OCI-LY7 (cell line): ENCODE measurements at regions not wholly inside any gene's neighbourhood (a gene's known extent, or its start where the extent isn't known, plus 50 kb on each side); places are given as distances from the start of the nearest gene placed in this dataset.

Source experiments
- BruUV-seq: library from RNA; stranded (reverse); fragments of 400-500 nt; replicated peaks from 2 replicates; lab custom pipeline; 2021; lab: Mats Ljungman, UMichigan
- CTCF ChIA-PET: fragments of 300-600 bp; sonication (Branson Sonifier 250); formaldehyde crosslinking; loops from one replicate; lab custom pipeline; 2022; ENCODE audit warnings: antibody characterized with exemption; ENCODE audit not compliant: unreplicated experiment; lab: Charles Lee
- POLR2A ChIA-PET: fragments of 300-600 bp; sonication (Branson Sonifier 250); formaldehyde crosslinking; loops from one replicate; lab custom pipeline; 2022; ENCODE audit warnings: antibody characterized with exemption; lab: Charles Lee
- DNase-seq: peaks from one replicate; pipeline ENCODE4 v3.0.0-alpha.2; 2015; ENCODE audit warnings: low spot score
- H2AFZ ChIP-seq: fragments of 200-600 bp; sonication (generic), shearing (Covaris generic); 2 replicates; pipeline ENCODE4 v1.6.1; 2014; ENCODE audit warnings: mild to moderate bottlenecking, antibody characterized with exemption, low read length, moderate library complexity
- H3K27ac ChIP-seq: fragments of 200-600 bp; sonication (generic); 2 replicates; pipeline ENCODE4 v1.5.1; 2014; ENCODE audit warnings: mixed run types, low read depth, mild to moderate bottlenecking, moderate library complexity, low read length, inconsistent platforms; ENCODE audit not compliant: poor library complexity, severe bottlenecking
- H3K36me3 ChIP-seq: fragments of 200-600 bp; sonication (generic); 2 replicates; pipeline ENCODE4 v1.6.1; 2014; ENCODE audit warnings: mild to moderate bottlenecking, antibody characterized with exemption, low read length, moderate library complexity, mixed read lengths; ENCODE audit not compliant: insufficient read depth
- H3K4me1 ChIP-seq: fragments of 200-600 bp; sonication (generic); 2 replicates; pipeline ENCODE4 v1.5.1; 2014; ENCODE audit warnings: mild to moderate bottlenecking, low read length; ENCODE audit not compliant: insufficient read depth, poor library complexity, severe bottlenecking
- H3K4me2 ChIP-seq: fragments of 200-600 bp; sonication (generic); 2 replicates; pipeline ENCODE4 v1.6.1; 2014; ENCODE audit warnings: mild to moderate bottlenecking, low read length
- H3K4me3 ChIP-seq: fragments of 200-600 bp; sonication (generic); 2 replicates; pipeline ENCODE4 v1.5.1; 2014; ENCODE audit warnings: mild to moderate bottlenecking, low read depth, low read length; ENCODE audit not compliant: poor library complexity, severe bottlenecking
- H3K79me2 ChIP-seq: fragments of 200-600 bp; sonication (generic); 2 replicates; pipeline ENCODE4 v1.6.1; 2016; ENCODE audit warnings: low read depth, mild to moderate bottlenecking, low read length, moderate library complexity, mixed read lengths; ENCODE audit not compliant: insufficient read depth
- H3K9me2 ChIP-seq: fragments of 200-600 bp; sonication (generic); 2 replicates; pipeline ENCODE4 v1.6.1; 2016; ENCODE audit warnings: mild to moderate bottlenecking, low read length, mixed read lengths; ENCODE audit not compliant: insufficient read depth
- H3K9me3 ChIP-seq: fragments of 200-600 bp; sonication (generic); 2 replicates; pipeline ENCODE4 v1.6.1; 2014; ENCODE audit warnings: mild to moderate bottlenecking, mixed run types, low read length, mixed read lengths
- H4K20me1 ChIP-seq: fragments of 200-600 bp; sonication (generic); 2 replicates; pipeline ENCODE4 v1.6.1; 2014; ENCODE audit warnings: mild to moderate bottlenecking, antibody characterized with exemption, low read length, moderate library complexity, mixed read lengths; ENCODE audit not compliant: insufficient read depth
- CTCF ChIP-seq: fragments of 200-600 bp; sonication (generic); conservative IDR thresholded peaks from 2 replicates; pipeline ENCODE4 v1.5.1; 2014; ENCODE audit warnings: mild to moderate bottlenecking, antibody characterized with exemption, low read length, moderate library complexity, mixed read lengths
- EZH2phosphoT487 ChIP-seq: fragments of 200-600 bp; sonication (generic); IDR thresholded peaks from 2 replicates; pipeline ENCODE4 v1.6.1; 2018; ENCODE audit warnings: low read depth, borderline replicate concordance, mild to moderate bottlenecking, mixed run types, antibody characterized with exemption, low read length, moderate library complexity, mixed read lengths
- intact Hi-C: fragments of 100-400 bp; cut with micrococcal nuclease; formaldehyde crosslinking; loops from one replicate; pipeline ENCODE4 v1.10.0; 2022; ENCODE audit not compliant: unreplicated experiment

GRCh38 chr5:97923997-97924396 is 741.0 kb upstream of the RIOK2 start:
- DNase-seq, result no peak
- H3K9me2 ChIP-seq, result no peaks in the 10 kb centered on the region
- intact Hi-C loops, result no loop called here
- H3K4me3 ChIP-seq, result no peak overlapping the region
- no peak overlapping the region for H3K27ac ChIP-seq
- H3K4me2 ChIP-seq, result no peak overlapping the region
- no peaks in the 10 kb centered on the region for H3K36me3 ChIP-seq
- no peaks in the 10 kb centered on the region for H3K79me2 ChIP-seq
- no peaks in the 10 kb centered on the region for H3K9me3 ChIP-seq
- POLR2A ChIA-PET, result interaction anchor here (0.7 kb wide), 1 partner anchor 528 kb away, joined by 3 read pairs; no protein-coding TSS in a partner anchor
- no peak for TF ChIP-seq EZH2phosphoT487
- TF ChIP-seq CTCF, result no peak
- no peak overlapping the region for H2AFZ ChIP-seq
- H4K20me1 ChIP-seq, result no peaks in the 10 kb centered on the region
- no TSS peak for BruUV-seq
- H3K4me1 ChIP-seq, result no peaks in the 10 kb centered on the region
- CTCF ChIA-PET, result no interaction called here

- Histone ChIP-seq H3K9me2 (no peaks in the 10 kb centered on the region), H2AFZ (no peak overlapping the region), H3K4me2 (no peak overlapping the region), H3K4me3 (no peak overlapping the region), H3K4me1 (no peaks in the 10 kb centered on the region), H3K79me2 (no peaks in the 10 kb centered on the region), H3K9me3 (no peaks in the 10 kb centered on the region), H3K27ac (no peak overlapping the region), H4K20me1 (no peaks in the 10 kb centered on the region), H3K36me3 (no peaks in the 10 kb centered on the region)
- no peak for DNase-seq
- ChIA-PET CTCF (no interaction called here), POLR2A (no interaction called here)
- TF ChIP-seq CTCF (no peak), EZH2phosphoT487 (no peak)
- BruUV-seq, result no TSS peak
- intact Hi-C loops, result no loop called here
Measured at GRCh38 chr5:97929383-97929782, 746.3 kb upstream of the RIOK2 start.

- TF ChIP-seq EZH2phosphoT487 (no peak), CTCF (no peak)
- no peaks in the 10 kb centered on the region for H3K36me3 ChIP-seq
- no peaks in the 10 kb centered on the region for H3K9me3 ChIP-seq
- H2AFZ ChIP-seq, result no peak overlapping the region
- no peaks in the 10 kb centered on the region for H3K4me1 ChIP-seq
- no peak overlapping the region for H3K4me3 ChIP-seq
- no peak for DNase-seq
- H3K4me2 ChIP-seq, result no peak overlapping the region
- no peak overlapping the region for H3K27ac ChIP-seq
- POLR2A ChIA-PET, result no interaction called here
- no TSS peak for BruUV-seq
- CTCF ChIA-PET, result no interaction called here
- intact Hi-C loops, result no loop called here
- no peaks in the 10 kb centered on the region for H4K20me1 ChIP-seq
- no peaks in the 10 kb centered on the region for H3K9me2 ChIP-seq
- no peaks in the 10 kb centered on the region for H3K79me2 ChIP-seq
Measured at GRCh38 chr5:97931829-97932228, 748.8 kb upstream of the RIOK2 start.
